GM18873 (cell line): ENCODE measurements at regions not wholly inside any gene's neighbourhood (a gene's known extent, or its start where the extent isn't known, plus 50 kb on each side); places are given as distances from the start of the nearest gene placed in this dataset.

Experiments
- ATAC-seq: cut with Tn5 transposase; IDR thresholded peaks from one replicate; pipeline ENCODE4 v1.9.1; 2021; ENCODE audit warnings: mild to moderate bottlenecking, moderate library complexity, moderate number of reproducible peaks; ENCODE audit not compliant: unreplicated experiment, low FRiP score

- no peak for ATAC-seq
Observed at GRCh38 chr2:128399690-128400291, 81.1 kb upstream of the HS6ST1 start.

GRCh38 chr2:128401680-128402079 lies 83.0 kb upstream of the HS6ST1 start:
- ATAC-seq, result no peak

GRCh38 chr2:128402911-128403670 lies 84.4 kb upstream of the HS6ST1 start:
- no peak for ATAC-seq

GRCh38 chr2:128403814-128404708 lies 85.4 kb upstream of the HS6ST1 start:
- no peak for ATAC-seq

- ATAC-seq, result no peak
Observed at GRCh38 chr2:128404709-128405466, 86.2 kb upstream of the HS6ST1 start.

GRCh38 chr2:128405467-128405900 lies 86.8 kb upstream of the HS6ST1 start:
- ATAC-seq, result no peak

- no peak for ATAC-seq
Observed at GRCh38 chr2:128405981-128406613, 87.4 kb upstream of the HS6ST1 start.

- no peak for ATAC-seq
Observed at GRCh38 chr2:128406736-128407554, 88.3 kb upstream of the HS6ST1 start.

- ATAC-seq, result no peak
Observed at GRCh38 chr2:128408349-128409305, 90.0 kb upstream of the HS6ST1 start.

- ATAC-seq, result no peak
Observed at GRCh38 chr2:128409326-128410034, 90.8 kb upstream of the HS6ST1 start.

GRCh38 chr2:128410035-128410757 lies 91.5 kb upstream of the HS6ST1 start:
- no peak for ATAC-seq

GRCh38 chr2:128410758-128411215 lies 92.1 kb upstream of the HS6ST1 start:
- ATAC-seq, result no peak

- no peak for ATAC-seq
Observed at GRCh38 chr2:128411431-128411830, 92.8 kb upstream of the HS6ST1 start.

GRCh38 chr2:128412181-128412871 lies 93.7 kb upstream of the HS6ST1 start:
- ATAC-seq, result no peak

GRCh38 chr2:128413014-128413717 lies 94.5 kb upstream of the HS6ST1 start:
- no peak for ATAC-seq
